ENCODE measurements at regions not wholly inside any gene's neighbourhood (a gene's known extent, or its start where the extent isn't known, plus 50 kb on each side); places are given as distances from the start of the nearest gene placed in this dataset.

- Mint-ChIP-seq H3K27ac (no peak overlapping the region), H3K4me3 (no peak overlapping the region), H3K4me1 (peaks cover 0 to 14% (median 12%) of the 10 kb centered on the region in 4 donors), H3K36me3 (no peaks in the 10 kb centered on the region), H3K9me3 (peaks cover 0 to 3% (median under 1%) of the 10 kb centered on the region in 8 donors), H3K27me3 (peaks cover 7 to 9% of the 10 kb centered on the region in 2 donors)
- H3K9me3 ChIP-seq (ENCODE audit: control insufficient read depth in 1 of 2, low read length in 2 of 2): no peaks in the 10 kb centered on the region
- intact Hi-C loops (cut with micrococcal nuclease): no loop called here
- no peak overlapping the region for H3K27ac ChIP-seq (ENCODE audit: low read depth, low read length)
- H3K4me3 ChIP-seq (ENCODE audit: low read length in 2 of 2): no peak overlapping the region
- peaks cover 15% of the 10 kb centered on the region for H3K4me1 ChIP-seq (ENCODE audit: insufficient read depth, low read length)
- H3K36me3 ChIP-seq (ENCODE audit: insufficient read depth, low read length): no peaks in the 10 kb centered on the region
- ChIA-PET POLR2A (ENCODE audit: partially characterized antibody) (no interaction called here), CTCF (ENCODE audit: partially characterized antibody) (no interaction called here)
- DNase-seq: no peak
- H3K27me3 ChIP-seq (ENCODE audit: insufficient read depth, low read length): no peaks in the 10 kb centered on the region
These were observed 138.1 kb downstream of the C5orf15 start for GRCh38 chr5:133830281-133830680.

- Mint-ChIP-seq H3K27ac (no peak overlapping the region), H3K36me3 (no peaks in the 10 kb centered on the region), H3K27me3 (peaks cover 7 to 9% of the 10 kb centered on the region in 2 donors), H3K4me1 (peaks cover 3 to 19% (median 16%) of the 10 kb centered on the region in 4 donors), H3K9me3 (peaks cover 0 to 3% (median 0%) of the 10 kb centered on the region in 8 donors), H3K4me3 (no peak overlapping the region)
- H3K9me3 ChIP-seq (ENCODE audit: control insufficient read depth in 1 of 2, low read length in 2 of 2): no peaks in the 10 kb centered on the region
- H3K27me3 ChIP-seq (ENCODE audit: insufficient read depth, low read length): no peaks in the 10 kb centered on the region
- ChIA-PET POLR2A (ENCODE audit: partially characterized antibody) (no interaction called here), CTCF (ENCODE audit: partially characterized antibody) (no interaction called here)
- no peaks in the 10 kb centered on the region for H3K36me3 ChIP-seq (ENCODE audit: insufficient read depth, low read length)
- intact Hi-C loops (cut with micrococcal nuclease): no loop called here
- no peak overlapping the region for H3K27ac ChIP-seq (ENCODE audit: low read depth, low read length)
- DNase-seq: no peak
- peaks cover 20% of the 10 kb centered on the region for H3K4me1 ChIP-seq (ENCODE audit: insufficient read depth, low read length)
- H3K4me3 ChIP-seq (ENCODE audit: low read length in 2 of 2): no peak overlapping the region
These were observed 138.6 kb downstream of the C5orf15 start for GRCh38 chr5:133829786-133830185.

- Mint-ChIP-seq H3K36me3 (no peaks in the 10 kb centered on the region), H3K4me3 (no peak overlapping the region), H3K9me3 (no peaks in the 10 kb centered on the region), H3K27ac (no peak overlapping the region), H3K4me1 (peaks cover 5 to 29% (median 21%) of the 10 kb centered on the region in 4 donors), H3K27me3 (peaks cover 3 to 5% of the 10 kb centered on the region in 2 donors)
- intact Hi-C loops (cut with micrococcal nuclease): no loop called here
- Histone ChIP-seq H3K4me3 (ENCODE audit: low read length in 2 of 2) (no peak overlapping the region), H3K27me3 (ENCODE audit: insufficient read depth, low read length) (no peaks in the 10 kb centered on the region), H3K9me3 (ENCODE audit: control insufficient read depth in 1 of 2, low read length in 2 of 2) (no peaks in the 10 kb centered on the region), H3K36me3 (ENCODE audit: insufficient read depth, low read length) (no peaks in the 10 kb centered on the region), H3K4me1 (ENCODE audit: insufficient read depth, low read length) (peaks cover 26% of the 10 kb centered on the region), H3K27ac (ENCODE audit: low read depth, low read length) (no peak overlapping the region)
- POLR2A ChIA-PET (ENCODE audit: partially characterized antibody): no interaction called here
- CTCF ChIA-PET (ENCODE audit: partially characterized antibody): no interaction called here
- DNase-seq: no peak
These were observed 139.7 kb downstream of the C5orf15 start for GRCh38 chr5:133828722-133829121.

- Histone ChIP-seq H3K27ac (ENCODE audit: low read depth, low read length) (no peak overlapping the region), H3K4me1 (ENCODE audit: insufficient read depth, low read length) (peaks cover 26% of the 10 kb centered on the region), H3K9me3 (ENCODE audit: control insufficient read depth in 1 of 2, low read length in 2 of 2) (no peaks in the 10 kb centered on the region), H3K36me3 (ENCODE audit: insufficient read depth, low read length) (no peaks in the 10 kb centered on the region), H3K27me3 (ENCODE audit: insufficient read depth, low read length) (no peaks in the 10 kb centered on the region), H3K4me3 (ENCODE audit: low read length in 2 of 2) (no peak overlapping the region)
- intact Hi-C loops (cut with micrococcal nuclease): no loop called here
- peaks cover 5 to 31% (median 21%) of the 10 kb centered on the region in 4 donors for H3K4me1 Mint-ChIP-seq
- H3K4me3 Mint-ChIP-seq: no peak overlapping the region
- DNase-seq: no peak
- H3K9me3 Mint-ChIP-seq: no peaks in the 10 kb centered on the region
- peak overlapping the region in 1 of 7 donors; percentile 27 for H3K27ac Mint-ChIP-seq
- no peaks in the 10 kb centered on the region for H3K36me3 Mint-ChIP-seq
- peaks cover 0 to 5% of the 10 kb centered on the region in 2 donors for H3K27me3 Mint-ChIP-seq
- ChIA-PET POLR2A (ENCODE audit: partially characterized antibody) (no interaction called here), CTCF (ENCODE audit: partially characterized antibody) (no interaction called here)
These were observed 140.6 kb downstream of the C5orf15 start for GRCh38 chr5:133827830-133828229.

- Histone ChIP-seq H3K4me1 (ENCODE audit: insufficient read depth, low read length) (peaks cover 26% of the 10 kb centered on the region), H3K36me3 (ENCODE audit: insufficient read depth, low read length) (no peaks in the 10 kb centered on the region), H3K9me3 (ENCODE audit: control insufficient read depth in 1 of 2, low read length in 2 of 2) (no peaks in the 10 kb centered on the region), H3K27me3 (ENCODE audit: insufficient read depth, low read length) (no peaks in the 10 kb centered on the region), H3K4me3 (ENCODE audit: low read length in 2 of 2) (no peak overlapping the region), H3K27ac (ENCODE audit: low read depth, low read length) (no peak overlapping the region)
- Mint-ChIP-seq H3K9me3 (no peaks in the 10 kb centered on the region), H3K36me3 (no peaks in the 10 kb centered on the region), H3K4me1 (peaks cover 5 to 31% (median 21%) of the 10 kb centered on the region in 4 donors), H3K4me3 (no peak overlapping the region), H3K27ac (no peak overlapping the region), H3K27me3 (peaks cover 1 to 6% of the 10 kb centered on the region in 2 donors)
- POLR2A ChIA-PET (ENCODE audit: partially characterized antibody): no interaction called here
- intact Hi-C loops (cut with micrococcal nuclease): no loop called here
- CTCF ChIA-PET (ENCODE audit: partially characterized antibody): no interaction called here
- no peak for DNase-seq
These were observed 141.4 kb downstream of the C5orf15 start for GRCh38 chr5:133827011-133827410.

GRCh38 chr5:133825631-133826289 is 142.7 kb downstream of the C5orf15 start:
- CTCF ChIA-PET (ENCODE audit: partially characterized antibody): no interaction called here
- no peaks in the 10 kb centered on the region for H3K36me3 ChIP-seq (ENCODE audit: insufficient read depth, low read length)
- peak in 4 of 5 donors; percentile 3 to 11 (median 8) for DNase-seq
- no peak overlapping the region for H3K4me3 ChIP-seq (ENCODE audit: low read length in 2 of 2)
- H3K4me1 ChIP-seq (ENCODE audit: insufficient read depth, low read length): peaks cover 26% of the 10 kb centered on the region
- POLR2A ChIA-PET (ENCODE audit: partially characterized antibody): no interaction called here
- H3K27ac Mint-ChIP-seq: peak overlapping the region in 3 of 7 donors; percentile 7 to 57 (median 20)
- peak overlapping the region in 3 of 8 donors; percentile 8 to 32 (median 15) for H3K4me3 Mint-ChIP-seq
- H3K27me3 ChIP-seq (ENCODE audit: insufficient read depth, low read length): no peaks in the 10 kb centered on the region
- intact Hi-C loops (cut with micrococcal nuclease): no loop called here
- no peaks in the 10 kb centered on the region for H3K9me3 ChIP-seq (ENCODE audit: control insufficient read depth in 1 of 2, low read length in 2 of 2)
- no peaks in the 10 kb centered on the region for H3K9me3 Mint-ChIP-seq
- no peak overlapping the region for H3K27ac ChIP-seq (ENCODE audit: low read depth, low read length)
- H3K27me3 Mint-ChIP-seq: peaks cover 5 to 7% of the 10 kb centered on the region in 2 donors
- no peaks in the 10 kb centered on the region for H3K36me3 Mint-ChIP-seq
- peaks cover 5 to 31% (median 21%) of the 10 kb centered on the region in 4 donors for H3K4me1 Mint-ChIP-seq

GRCh38 chr5:133824661-133825254 is 143.7 kb downstream of the C5orf15 start:
- peaks cover 11 to 16% of the 10 kb centered on the region in 2 donors for H3K27me3 Mint-ChIP-seq
- no peaks in the 10 kb centered on the region for H3K36me3 Mint-ChIP-seq
- H3K27ac Mint-ChIP-seq: peak overlapping the region in 1 of 7 donors; percentile 66
- H3K4me3 ChIP-seq (ENCODE audit: low read length in 2 of 2): no peak overlapping the region
- H3K9me3 ChIP-seq (ENCODE audit: control insufficient read depth in 1 of 2, low read length in 2 of 2): no peaks in the 10 kb centered on the region
- intact Hi-C loops (cut with micrococcal nuclease): no loop called here
- H3K27me3 ChIP-seq (ENCODE audit: insufficient read depth, low read length): no peaks in the 10 kb centered on the region
- H3K4me1 ChIP-seq (ENCODE audit: insufficient read depth, low read length): peaks cover 26% of the 10 kb centered on the region
- ChIA-PET POLR2A (ENCODE audit: partially characterized antibody) (no interaction called here), CTCF (ENCODE audit: partially characterized antibody) (no interaction called here)
- no peak overlapping the region for H3K27ac ChIP-seq (ENCODE audit: low read depth, low read length)
- H3K4me3 Mint-ChIP-seq: peak overlapping the region in 1 of 8 donors; percentile 10
- DNase-seq: no peak
- H3K9me3 Mint-ChIP-seq: no peaks in the 10 kb centered on the region
- H3K36me3 ChIP-seq (ENCODE audit: insufficient read depth, low read length): no peaks in the 10 kb centered on the region
- H3K4me1 Mint-ChIP-seq: peaks cover 5 to 36% (median 21%) of the 10 kb centered on the region in 4 donors
